Activated CD4-positive, alpha-beta T cell treated with anti-CD3 and anti-CD28 coated beads for 36 hours (primary cell): ENCODE measurements at regions not wholly inside any gene's neighbourhood (a gene's known extent, or its start where the extent isn't known, plus 50 kb on each side); places are given as distances from the start of the nearest gene placed in this dataset.

Experiments used
- ATAC-seq: fragments of 200-7000 bp; cut with Tn5 transposase; one replicate; pipeline ENCODE4 v1.10.0; 2021; ENCODE audit warnings: mild to moderate bottlenecking, moderate library complexity
- CTCF ChIA-PET: fragments of 350-600 bp; sonication (Branson Sonifier 250); formaldehyde crosslinking; loops from one replicate; lab custom pipeline; 2021; ENCODE audit warnings: antibody characterized with exemption; lab: Charles Lee
- POLR2A ChIA-PET: fragments of 350-600 bp; sonication (Branson Sonifier 250); formaldehyde crosslinking; loops from one replicate; lab custom pipeline; 2021; ENCODE audit warnings: antibody characterized with exemption, inconsistent platforms; lab: Charles Lee
- DNase-seq: peaks from one replicate; pipeline ENCODE4 v3.0.0-alpha.2; 2020
- H3K27ac Mint-ChIP-seq: one replicate; pipeline ENCODE4 v1.8.0; 2021; ENCODE audit warnings: mixed read lengths
- H3K27me3 Mint-ChIP-seq: one replicate; pipeline ENCODE4 v1.8.0; 2021; ENCODE audit warnings: mixed read lengths
- H3K36me3 Mint-ChIP-seq: one replicate; pipeline ENCODE4 v1.8.0; 2021; ENCODE audit warnings: low read depth, mixed read lengths
- H3K4me1 Mint-ChIP-seq: one replicate; pipeline ENCODE4 v1.8.0; 2021; ENCODE audit warnings: mixed read lengths
- H3K4me3 Mint-ChIP-seq: one replicate; pipeline ENCODE4 v1.8.0; 2021; ENCODE audit warnings: mild to moderate bottlenecking, moderate library complexity, mixed read lengths
- H3K9me3 Mint-ChIP-seq: one replicate; pipeline ENCODE4 v1.8.0; 2021; ENCODE audit warnings: low read depth, mixed read lengths
- intact Hi-C, 2 experiments: fragments of 100-400 bp; cut with DNase I in 1 of 2; cut with micrococcal nuclease in 1 of 2; formaldehyde crosslinking; loops; one replicate each; pipeline versions ENCODE4 v1.14.2 to v1.15.1; 2022 to 2024; cut with DNase I, micrococcal nuclease

- Mint-ChIP-seq H3K27ac (no peak overlapping the region), H3K4me1 (peaks cover 4% of the 10 kb centered on the region), H3K36me3 (no peaks in the 10 kb centered on the region), H3K9me3 (no peaks in the 10 kb centered on the region), H3K4me3 (no peak overlapping the region), H3K27me3 (no peaks in the 10 kb centered on the region)
- CTCF ChIA-PET: interaction anchor here (0.8 to 3.5 kb wide), 3 partner anchors 13 to 22 kb away, joined by 3 to 12 read pairs (median 3); no protein-coding TSS in a partner anchor
- POLR2A ChIA-PET: no interaction called here
- no peak for ATAC-seq
- intact Hi-C loops: no loop called here
- DNase-seq: no peak
These were observed 88.7 kb upstream of the TNIK start for GRCh38 chr3:171548917-171549316.

- H3K36me3 Mint-ChIP-seq: no peaks in the 10 kb centered on the region
- no peaks in the 10 kb centered on the region for H3K27me3 Mint-ChIP-seq
- ATAC-seq: no peak
- DNase-seq: no peak
- no peaks in the 10 kb centered on the region for H3K9me3 Mint-ChIP-seq
- CTCF ChIA-PET: interaction anchor here (0.6 kb wide), 1 partner anchor 1681 kb away, joined by 3 read pairs; no protein-coding TSS in a partner anchor
- peaks cover 4% of the 10 kb centered on the region for H3K4me1 Mint-ChIP-seq
- POLR2A ChIA-PET: no interaction called here
- H3K4me3 Mint-ChIP-seq: no peak overlapping the region
- no peak overlapping the region for H3K27ac Mint-ChIP-seq
- intact Hi-C loops: no loop called here
These were observed 83.6 kb upstream of the TNIK start for GRCh38 chr3:171543759-171544300.

DNA sequence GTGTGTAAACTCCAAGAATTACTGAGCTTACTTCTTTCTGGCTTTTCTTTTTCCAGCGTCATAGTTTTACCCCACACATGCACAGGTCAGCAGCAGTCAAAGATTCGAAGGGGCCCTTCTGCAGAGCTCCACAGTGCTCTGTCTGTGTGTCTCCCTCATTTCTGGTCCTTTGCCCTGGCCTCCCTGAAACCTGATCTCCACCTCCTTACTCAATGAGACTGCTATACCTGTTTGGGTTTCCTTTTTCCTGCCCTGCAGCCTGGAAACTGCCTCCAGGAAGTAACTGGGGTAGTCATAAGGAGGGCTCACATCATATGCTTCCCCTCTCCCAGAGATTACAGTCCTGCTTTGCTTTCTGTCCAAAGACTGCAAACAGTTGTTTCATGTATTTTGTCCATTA, 82.8 kb upstream of the TNIK start:
- Mint-ChIP-seq H3K27ac (no peak overlapping the region), H3K36me3 (no peaks in the 10 kb centered on the region), H3K4me3 (no peak overlapping the region), H3K4me1 (peaks cover 4% of the 10 kb centered on the region), H3K9me3 (no peaks in the 10 kb centered on the region), H3K27me3 (no peaks in the 10 kb centered on the region)
- ATAC-seq (no peak), DNase-seq (no peak)
- intact Hi-C loops: no loop called here
- POLR2A ChIA-PET: no interaction called here
- CTCF ChIA-PET: no interaction called here

DNA sequence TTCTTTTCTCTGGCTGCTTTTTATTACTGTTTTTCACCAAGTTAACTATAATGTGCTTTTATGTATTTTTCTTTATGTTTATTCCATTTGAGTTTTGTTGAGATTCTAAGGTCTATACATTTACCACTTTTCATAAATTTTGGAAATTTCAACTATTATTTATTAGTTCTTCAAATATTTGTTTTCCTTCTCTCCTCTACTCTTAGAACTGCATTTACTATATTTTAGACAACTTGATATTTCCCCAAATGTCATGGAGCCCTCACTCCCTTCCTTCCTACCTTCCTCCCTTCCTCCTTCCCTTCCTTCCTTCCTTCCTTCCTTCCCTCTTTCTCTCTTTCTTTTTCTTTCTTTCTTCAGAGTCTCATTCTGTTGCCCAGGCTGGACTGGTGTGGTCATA, 81.4 kb upstream of the TNIK start:
- POLR2A ChIA-PET: no interaction called here

GRCh38 chr3:171541181-171541580, 81.0 kb upstream of the TNIK start:
- H3K27me3 Mint-ChIP-seq: no peaks in the 10 kb centered on the region
- no peaks in the 10 kb centered on the region for H3K36me3 Mint-ChIP-seq
- H3K4me3 Mint-ChIP-seq: no peak overlapping the region
- H3K9me3 Mint-ChIP-seq: no peaks in the 10 kb centered on the region
- CTCF ChIA-PET: no interaction called here
- DNase-seq (no peak), ATAC-seq (no peak)
- intact Hi-C loops: no loop called here
- POLR2A ChIA-PET: no interaction called here
- peaks cover 4% of the 10 kb centered on the region for H3K4me1 Mint-ChIP-seq
- H3K27ac Mint-ChIP-seq: no peak overlapping the region

More for the DNA sequence above, 81.4 kb upstream of the TNIK start:
- Mint-ChIP-seq H3K4me1 (peaks cover 4% of the 10 kb centered on the region), H3K36me3 (no peaks in the 10 kb centered on the region), H3K9me3 (no peaks in the 10 kb centered on the region), H3K27me3 (no peaks in the 10 kb centered on the region), H3K4me3 (no peak overlapping the region), H3K27ac (no peak overlapping the region)
- intact Hi-C loops: no loop called here
- CTCF ChIA-PET: no interaction called here
- ATAC-seq: no peak
- DNase-seq: no peak

- no peaks in the 10 kb centered on the region for H3K27me3 Mint-ChIP-seq
- intact Hi-C loops: no loop called here
- DNase-seq: no peak
- no peaks in the 10 kb centered on the region for H3K9me3 Mint-ChIP-seq
- no peak overlapping the region for H3K27ac Mint-ChIP-seq
- POLR2A ChIA-PET: no interaction called here
- no peaks in the 10 kb centered on the region for H3K36me3 Mint-ChIP-seq
- H3K4me1 Mint-ChIP-seq: no peaks in the 10 kb centered on the region
- H3K4me3 Mint-ChIP-seq: no peak overlapping the region
- no peak for ATAC-seq
- CTCF ChIA-PET: interaction anchor here (0.5 to 0.6 kb wide), 2 partner anchors 356 to 980 kb away, joined by 3 to 7 read pairs; no protein-coding TSS in a partner anchor
These were observed 75.6 kb upstream of the TNIK start for GRCh38 chr3:171535799-171536198.

DNA sequence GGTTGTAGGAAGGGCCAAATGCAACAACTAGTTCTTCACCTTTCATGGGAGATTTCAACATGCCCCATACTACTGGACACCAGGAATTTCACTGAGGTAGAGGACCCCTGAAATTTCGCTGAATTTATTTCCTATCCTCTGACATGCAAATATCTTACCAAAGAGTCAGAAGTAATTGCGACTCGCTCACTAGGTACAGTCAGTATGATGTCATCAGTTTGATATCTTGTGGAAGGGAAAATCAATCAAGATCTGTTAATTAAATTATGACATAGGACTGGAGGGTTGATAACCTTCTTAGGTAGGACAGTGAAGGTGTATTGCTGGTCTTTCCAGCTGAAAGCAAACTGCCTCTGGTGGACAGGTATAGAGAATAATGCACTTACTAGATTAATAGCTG, 74.9 kb upstream of the TNIK start:
- no peak for DNase-seq
- no peak for ATAC-seq
- CTCF ChIA-PET: no interaction called here
- Mint-ChIP-seq H3K27ac (no peak overlapping the region), H3K36me3 (no peaks in the 10 kb centered on the region), H3K4me1 (no peaks in the 10 kb centered on the region), H3K4me3 (no peak overlapping the region), H3K9me3 (no peaks in the 10 kb centered on the region), H3K27me3 (no peaks in the 10 kb centered on the region)
- intact Hi-C loops: no loop called here
- POLR2A ChIA-PET: no interaction called here

- intact Hi-C loops: no loop called here
- Mint-ChIP-seq H3K9me3 (no peaks in the 10 kb centered on the region), H3K27ac (no peak overlapping the region), H3K27me3 (no peaks in the 10 kb centered on the region), H3K4me1 (no peaks in the 10 kb centered on the region), H3K36me3 (no peaks in the 10 kb centered on the region), H3K4me3 (no peak overlapping the region)
- CTCF ChIA-PET: interaction anchor here (0.7 kb wide), 1 partner anchor 129 kb away, joined by 3 read pairs; no protein-coding TSS in a partner anchor
- POLR2A ChIA-PET: interaction anchor here (0.6 kb wide), 1 partner anchor 317 kb away, joined by 3 read pairs; no protein-coding TSS in a partner anchor
- DNase-seq (no peak), ATAC-seq (no peak)
These were observed 73.5 kb upstream of the TNIK start for GRCh38 chr3:171533702-171534101.

GRCh38 chr3:171532294-171532693, 72.1 kb upstream of the TNIK start:
- intact Hi-C loops: no loop called here
- ChIA-PET POLR2A (no interaction called here), CTCF (no interaction called here)
- H3K4me3 Mint-ChIP-seq: no peak overlapping the region
- no peaks in the 10 kb centered on the region for H3K4me1 Mint-ChIP-seq
- no peak overlapping the region for H3K27ac Mint-ChIP-seq
- H3K27me3 Mint-ChIP-seq: no peaks in the 10 kb centered on the region
- no peaks in the 10 kb centered on the region for H3K36me3 Mint-ChIP-seq
- DNase-seq (no peak), ATAC-seq (no peak)
- H3K9me3 Mint-ChIP-seq: no peaks in the 10 kb centered on the region

GRCh38 chr3:171531716-171532115, 71.5 kb upstream of the TNIK start:
- intact Hi-C loops: no loop called here
- no peak for DNase-seq
- ChIA-PET POLR2A (no interaction called here), CTCF (no interaction called here)
- Mint-ChIP-seq H3K27me3 (peaks cover 2% of the 10 kb centered on the region), H3K27ac (no peak overlapping the region), H3K4me3 (no peak overlapping the region), H3K9me3 (no peaks in the 10 kb centered on the region), H3K36me3 (no peaks in the 10 kb centered on the region), H3K4me1 (no peaks in the 10 kb centered on the region)
- ATAC-seq: no peak

DNA sequence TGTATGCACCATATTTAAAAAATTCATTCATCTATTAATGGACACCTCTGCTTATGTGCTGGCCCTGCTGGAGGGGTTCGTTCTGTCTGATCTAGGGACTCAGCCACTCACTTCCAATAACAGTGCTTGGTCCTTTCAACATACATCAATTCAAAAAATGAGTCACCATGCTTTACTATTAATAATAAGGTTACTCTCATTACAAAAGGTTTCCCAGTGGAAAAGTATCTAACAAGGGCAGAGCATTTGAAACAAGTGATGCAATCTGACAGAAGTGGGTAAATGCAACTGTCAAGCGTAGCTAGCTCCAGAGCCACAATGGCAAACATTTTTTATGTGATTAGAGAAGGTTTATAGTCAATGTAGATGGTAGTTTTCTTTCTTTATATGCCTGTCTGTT, 67.9 kb upstream of the TNIK start:
- intact Hi-C loops: no loop called here
- CTCF ChIA-PET: no interaction called here

DNA sequence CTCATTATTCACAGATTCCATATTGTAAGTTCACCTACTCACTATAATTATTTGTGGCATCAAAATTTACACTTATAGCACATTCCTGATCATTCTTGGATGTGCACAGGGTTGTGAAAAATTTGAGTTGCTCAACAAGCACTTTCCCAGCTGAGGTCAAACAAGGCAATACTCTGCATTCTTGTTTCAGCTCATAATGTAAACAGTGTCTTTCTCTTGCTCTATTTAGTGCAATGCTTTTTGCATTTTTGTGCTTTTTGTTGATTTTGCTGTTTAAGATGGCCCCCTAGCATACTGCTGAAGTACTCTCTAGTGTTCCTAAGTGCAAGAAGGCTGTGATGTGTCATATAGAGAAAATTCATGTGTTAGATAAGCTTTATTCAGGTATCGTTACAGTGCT, 66.7 kb upstream of the TNIK start:
- CTCF ChIA-PET: interaction anchor here (1.0 to 1.1 kb wide), 2 partner anchors 16 to 22 kb away, joined by 3 to 4 read pairs; no protein-coding TSS in a partner anchor
- ATAC-seq: no peak

More for the DNA sequence above, 67.9 kb upstream of the TNIK start:
- H3K36me3 Mint-ChIP-seq: no peaks in the 10 kb centered on the region
- no peak overlapping the region for H3K27ac Mint-ChIP-seq
- POLR2A ChIA-PET: no interaction called here
- no peaks in the 10 kb centered on the region for H3K9me3 Mint-ChIP-seq
- no peak overlapping the region for H3K4me3 Mint-ChIP-seq
- H3K27me3 Mint-ChIP-seq: peaks cover 2% of the 10 kb centered on the region
- DNase-seq (no peak), ATAC-seq (no peak)
- H3K4me1 Mint-ChIP-seq: peaks cover 7% of the 10 kb centered on the region

More for the DNA sequence above, 66.7 kb upstream of the TNIK start:
- intact Hi-C loops: no loop called here
- POLR2A ChIA-PET: no interaction called here
- Mint-ChIP-seq H3K4me3 (no peak overlapping the region), H3K9me3 (no peaks in the 10 kb centered on the region), H3K27me3 (peaks cover 2% of the 10 kb centered on the region), H3K36me3 (no peaks in the 10 kb centered on the region), H3K4me1 (peaks cover 7% of the 10 kb centered on the region), H3K27ac (no peak overlapping the region)
- DNase-seq: no peak
